A549 (cell line): ENCODE measurements at regions not wholly inside any gene's neighbourhood (a gene's known extent, or its start where the extent isn't known, plus 50 kb on each side); places are given as distances from the start of the nearest gene placed in this dataset.

Source experiments
- ATAC-seq, 2 experiments: fragments of 200-7000 bp in 1 of 2; fragments of >200 bp in 1 of 2; cut with Nextera tagmentation in 1 of 2; cut with Tn5 transposase in 1 of 2; 3 replicates each; pipeline versions ENCODE4 v1.8.0 to v1.9.1; 2018 to 2020; ENCODE audit warnings: mild to moderate bottlenecking in 1 of 2, moderate library complexity in 1 of 2
- CTCF ChIA-PET: fragments of 300-600 bp; sonication (Branson Sonifier 250); formaldehyde crosslinking; extraction: SDS; loops from one replicate; lab custom pipeline; 2021; ENCODE audit warnings: antibody characterized with exemption, inconsistent platforms; lab: Yijun Ruan, JAX
- POLR2A ChIA-PET: fragments of 350-600 bp; formaldehyde crosslinking; extraction: SDS; loops from one replicate; lab custom pipeline; 2021; ENCODE audit warnings: antibody characterized with exemption, inconsistent platforms; lab: Yijun Ruan, JAX
- DNase-seq, 2 experiments: peaks; one replicate each; pipeline versions ENCODE4 v3.0.0 to v3.0.0-alpha.2; 2011 to 2016; ENCODE audit warnings: low read depth in 1 of 2, low spot score in 1 of 2
- FAIRE-seq: peaks from 2 replicates; lab custom pipeline; 2011; peaks lifted over from hg19 to GRCh38; lab: Jason Lieb, UNC
- H3K27ac ChIP-seq, 2 experiments: fragments of >200 bp; sonication (Bioruptor Twin); formaldehyde crosslinking; 3 replicates each; pipeline ENCODE4 v1.5.1; 2016 to 2017
- H3K4me1 ChIP-seq: fragments of >200 bp; sonication (Bioruptor Twin); formaldehyde crosslinking; 3 replicates; pipeline ENCODE4 v1.6.1; 2016
- H3K4me2 ChIP-seq: fragments of >200 bp; sonication (Bioruptor Twin); formaldehyde crosslinking; 3 replicates; pipeline ENCODE4 v1.6.1; 2016
- H3K4me3 ChIP-seq: fragments of >200 bp; sonication (Bioruptor Twin); formaldehyde crosslinking; 3 replicates; pipeline ENCODE4 v1.5.1; 2016
- H3K9me3 ChIP-seq: fragments of >200 bp; sonication (Bioruptor Twin); formaldehyde crosslinking; 3 replicates; pipeline ENCODE4 v1.6.1; 2016
- BHLHE40 ChIP-seq: IDR thresholded peaks from 2 replicates; pipeline ENCODE4 v1.6.1; 2012; ENCODE audit warnings: low read depth, low read length, inconsistent platforms
- CBX2 ChIP-seq: fragments of 200-600 bp; sonication (generic); IDR thresholded peaks from 2 replicates; pipeline ENCODE4 v1.6.1; 2016; ENCODE audit warnings: low read depth, mild to moderate bottlenecking, borderline replicate concordance
- CHD4 ChIP-seq: fragments of 200-600 bp; sonication (generic); IDR thresholded peaks from 2 replicates; pipeline ENCODE4 v1.6.1; 2016; ENCODE audit warnings: antibody characterized with exemption, mild to moderate bottlenecking, borderline replicate concordance
- E2F6 ChIP-seq: IDR thresholded peaks from 2 replicates; pipeline ENCODE4 v1.6.1; 2012; ENCODE audit warnings: low read depth, borderline replicate concordance
- ELK1 ChIP-seq: fragments of 150-350 bp; IDR thresholded peaks from 2 replicates; pipeline ENCODE4 v1.6.1; 2014; ENCODE audit warnings: low read depth, mild to moderate bottlenecking, low read length
- ESRRA ChIP-seq: fragments of 150-350 bp; IDR thresholded peaks from 2 replicates; pipeline ENCODE4 v1.6.1; 2014; ENCODE audit warnings: mild to moderate bottlenecking, low read length, borderline replicate concordance
- FOSL2 ChIP-seq, 2 experiments: fragments of 450-650 bp in 1 of 2; fragments of >200 bp in 1 of 2; sonication (Bioruptor Twin) in 1 of 2; formaldehyde crosslinking; IDR thresholded peaks; 2 replicates each; pipeline versions ENCODE4 v1.5.0 to v1.6.1; 2016 to 2020; ENCODE audit warnings: mild to moderate bottlenecking in 1 of 2, moderate library complexity in 1 of 2
- FOXS1 ChIP-seq: fragments of 250-450 bp; sonication (Bioruptor Pico); IDR thresholded peaks from 2 replicates; pipeline ENCODE4 v1.5.0; 2020; ENCODE audit warnings: mild to moderate bottlenecking, moderate library complexity
- HDAC2 ChIP-seq: fragments of 200-600 bp; sonication (generic); IDR thresholded peaks from 2 replicates; pipeline ENCODE4 v1.6.1; 2016
- HEYL ChIP-seq: fragments of 250-450 bp; sonication (Bioruptor Pico); IDR thresholded peaks from 2 replicates; pipeline ENCODE4 v1.8.0; 2021; ENCODE audit warnings: mild to moderate bottlenecking, moderate library complexity
- HMGXB4 ChIP-seq: fragments of 250-450 bp; sonication (Bioruptor Pico); IDR thresholded peaks from 2 replicates; pipeline ENCODE4 v1.5.0; 2021; ENCODE audit warnings: mild to moderate bottlenecking, moderate library complexity, borderline replicate concordance
- HOXB13 ChIP-seq: fragments of 250-450 bp; sonication (Bioruptor Pico); IDR thresholded peaks from 2 replicates; pipeline ENCODE4 v1.5.0; 2020; ENCODE audit warnings: low read depth, mild to moderate bottlenecking, moderate library complexity
- HOXB5 ChIP-seq: fragments of 250-450 bp; sonication (Bioruptor Pico); IDR thresholded peaks from 2 replicates; pipeline ENCODE4 v1.5.0; 2020; ENCODE audit warnings: mild to moderate bottlenecking, moderate library complexity
- JUN ChIP-seq, 2 experiments: fragments of >200 bp; sonication (Bioruptor Twin); formaldehyde crosslinking; IDR thresholded peaks; 2 replicates in 1 of 2; 3 replicates in 1 of 2; pipeline ENCODE4 v1.6.1; 2016 to 2017
- KDM1A ChIP-seq: fragments of 200-600 bp; sonication (generic); IDR thresholded peaks from 2 replicates; pipeline ENCODE4 v1.6.1; 2016; ENCODE audit warnings: low read depth, mild to moderate bottlenecking
- NPAS2 ChIP-seq: fragments of 250-450 bp; sonication (Bioruptor Pico); IDR thresholded peaks from 2 replicates; pipeline ENCODE4 v1.8.0; 2022; ENCODE audit warnings: mild to moderate bottlenecking, moderate library complexity, borderline replicate concordance
- NR3C1 ChIP-seq: fragments of >200 bp; sonication (Bioruptor Twin); formaldehyde crosslinking; IDR thresholded peaks from 3 replicates; pipeline ENCODE4 v1.6.1; 2017
- PBX3 ChIP-seq: IDR thresholded peaks from 2 replicates; pipeline ENCODE4 v1.6.1; 2012
- RAD21 ChIP-seq, 2 experiments: fragments of >200 bp in 1 of 2; sonication (Bioruptor Twin) in 1 of 2; formaldehyde crosslinking in 1 of 2; IDR thresholded peaks in 1 of 2; conservative IDR thresholded peaks in 1 of 2; 2 replicates in 1 of 2; 3 replicates in 1 of 2; pipeline ENCODE4 v1.6.1; 2012 to 2018; ENCODE audit warnings: inconsistent platforms in 1 of 2
- RARB ChIP-seq: fragments of 250-450 bp; sonication (Bioruptor Pico); IDR thresholded peaks from 2 replicates; pipeline ENCODE4 v1.8.0; 2021; ENCODE audit warnings: mild to moderate bottlenecking, moderate library complexity
- RCOR1 ChIP-seq: fragments of 150-350 bp; IDR thresholded peaks from 2 replicates; pipeline ENCODE4 v1.6.1; 2014; ENCODE audit warnings: antibody characterized with exemption, low read length, low read depth
- RNF2 ChIP-seq: fragments of 200-600 bp; sonication (generic); IDR thresholded peaks from 2 replicates; pipeline ENCODE4 v1.6.1; 2016; ENCODE audit warnings: low read depth, mild to moderate bottlenecking, antibody characterized with exemption, moderate library complexity, borderline replicate concordance
- SMC3 ChIP-seq: fragments of >200 bp; sonication (Bioruptor Twin); formaldehyde crosslinking; IDR thresholded peaks from 3 replicates; pipeline ENCODE4 v1.6.1; 2018; ENCODE audit warnings: inconsistent platforms
- SREBF2 ChIP-seq: fragments of 450-650 bp; IDR thresholded peaks from 2 replicates; pipeline ENCODE4 v1.6.1; 2014; ENCODE audit warnings: mild to moderate bottlenecking, moderate library complexity
- TFCP2L1 ChIP-seq: fragments of 250-450 bp; sonication (Bioruptor Pico); IDR thresholded peaks from 2 replicates; pipeline ENCODE4 v1.5.0; 2021; ENCODE audit warnings: mild to moderate bottlenecking
- ZSCAN20 ChIP-seq: fragments of 250-450 bp; sonication (Bioruptor Pico); IDR thresholded peaks from 2 replicates; pipeline ENCODE4 v1.8.0; 2022; ENCODE audit warnings: mild to moderate bottlenecking, moderate library complexity
- WGBS: methylation state at CpG from one replicate; pipeline ENCODE4 v1.1.6; 2017; ENCODE audit errors: missing lambda C conversion rate; 5-methylcytosine and 5-hydroxymethylcytosine counted together

DNA sequence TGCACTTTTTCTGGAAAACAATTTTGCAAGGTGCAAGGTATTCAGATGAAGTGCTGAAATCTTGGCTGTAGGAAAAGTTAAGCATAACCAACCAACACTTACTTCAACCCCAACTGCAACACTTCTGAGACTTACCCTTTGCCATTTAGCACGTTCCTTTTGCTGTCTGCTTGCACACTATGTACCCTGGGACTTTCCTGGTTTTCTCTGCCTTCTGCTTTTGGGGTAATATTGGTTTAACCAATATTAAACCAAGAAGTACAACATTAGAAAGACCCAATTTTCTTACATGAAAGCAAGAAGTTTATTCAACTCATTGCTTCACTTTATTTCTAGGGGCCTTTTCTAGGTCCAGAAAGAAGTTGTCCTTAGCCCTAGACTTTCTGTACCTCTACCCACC lies 193.0 kb downstream of the HLX start (continued):
- no peak for TF ChIP-seq NR3C1
- no peak for TF ChIP-seq ELK1
- no peak for TF ChIP-seq PBX3

- no peak for ATAC-seq
- Histone ChIP-seq H3K27ac (no peak overlapping the region), H3K4me1 (no peaks in the 10 kb centered on the region; the same call in 2 of the 3 replicates), H3K9me3 (no peaks in the 10 kb centered on the region), H3K4me3 (no peak overlapping the region), H3K4me2 (no peak overlapping the region)
- DNase-seq: no peak
- TF ChIP-seq PBX3 (no peak), HOXB5 (no peak), RNF2 (no peak), JUN (IDR thresholded peaks at IDR 0.05) (no peak), TFCP2L1 (CRISPR knock-in tag) (no peak), ZSCAN20 (CRISPR knock-in tag) (no peak), CHD4 (no peak)
- no peak for FAIRE-seq
- WGBS: 64% methylated on average over 2 of the region's 2 CpGs
- ChIA-PET CTCF (interaction anchor here (0.6 kb wide), 1 partner anchor 151 kb away, joined by 3 read pairs; no protein-coding TSS in a partner anchor), POLR2A (no interaction called here)
These were observed 195.1 kb downstream of the HLX start for GRCh38 chr1:221074332-221074731.

DNA sequence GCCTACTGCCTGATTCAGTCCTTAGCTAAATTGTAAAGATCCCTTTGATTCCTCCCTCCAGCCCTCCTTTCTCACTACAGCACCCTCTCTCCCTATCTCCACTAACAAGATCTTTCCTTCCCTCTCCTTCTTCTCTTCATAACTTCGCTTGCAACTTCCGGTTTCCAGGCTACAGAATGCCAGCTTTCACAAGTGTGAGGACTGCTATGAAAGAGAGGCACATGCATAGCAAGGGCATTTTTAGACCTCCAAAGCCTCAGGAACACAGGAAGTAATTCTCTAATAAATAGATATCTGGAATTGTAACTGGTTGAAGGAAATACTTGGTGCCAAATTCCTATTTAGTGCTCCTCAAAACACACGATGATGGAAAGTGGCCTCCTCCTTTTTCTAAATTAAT lies 196.7 kb downstream of the HLX start:
- Histone ChIP-seq H3K27ac (no peak overlapping the region), H3K4me3 (no peak overlapping the region), H3K9me3 (no peaks in the 10 kb centered on the region), H3K4me2 (no peak overlapping the region), H3K4me1 (no peaks in the 10 kb centered on the region; the same call in 2 of the 3 replicates)
- DNase-seq (no peak), FAIRE-seq (no peak), ATAC-seq (no peak)
- no peak for TF ChIP-seq BHLHE40
- no peak for TF ChIP-seq SREBF2
- no peak for TF ChIP-seq RNF2
- TF ChIP-seq HEYL (CRISPR knock-in tag): no peak
- TF ChIP-seq SMC3: no peak
- TF ChIP-seq CHD4: no peak
- no peak for TF ChIP-seq ZSCAN20 (CRISPR knock-in tag)
- TF ChIP-seq JUN (IDR thresholded peaks at IDR 0.05): no peak
- TF ChIP-seq RCOR1: no peak
- CTCF ChIA-PET: no interaction called here
- POLR2A ChIA-PET: no interaction called here
- 45% methylated on average over 3 of the region's 3 CpGs for WGBS

DNA sequence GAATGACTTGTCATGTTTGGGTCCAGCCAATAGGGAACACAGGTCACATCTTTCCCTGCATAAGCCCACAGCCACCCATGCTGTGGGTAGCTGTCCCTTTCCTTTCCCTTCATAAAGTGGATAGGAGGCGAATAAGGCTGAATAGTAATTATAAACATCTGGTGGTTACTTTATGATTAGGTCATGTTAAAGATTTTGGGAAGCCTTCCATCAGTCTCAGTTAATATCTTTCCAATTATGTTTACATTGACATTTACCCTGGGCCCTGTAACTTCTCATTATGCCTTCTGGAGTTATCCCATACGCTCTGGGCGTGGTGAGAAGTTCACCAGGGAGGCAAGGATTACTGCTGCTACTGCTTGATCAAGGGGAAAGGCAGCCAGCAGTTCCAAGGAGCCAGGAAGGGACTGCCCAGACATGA lies 197.2 kb downstream of the HLX start:
- Histone ChIP-seq H3K4me2 (no peak overlapping the region), H3K9me3 (no peaks in the 10 kb centered on the region), H3K4me1 (no peaks in the 10 kb centered on the region; the same call in 2 of the 3 replicates), H3K4me3 (no peak overlapping the region), H3K27ac (no peak overlapping the region)
- POLR2A ChIA-PET: no interaction called here
- FAIRE-seq (no peak), ATAC-seq (no peak), DNase-seq (no peak)
- CTCF ChIA-PET: no interaction called here
- 66% methylated on average over 3 of the region's 3 CpGs for WGBS
- TF ChIP-seq ESRRA (no peak), FOSL2 (IDR thresholded peaks at IDR 0.05) (no peak), FOSL2 (CRISPR knock-in tag; IDR thresholded peaks at IDR 0.05) (no peak), HMGXB4 (CRISPR knock-in tag) (no peak), HOXB13 (CRISPR knock-in tag) (no peak), NPAS2 (CRISPR knock-in tag) (no peak), RAD21 (conservative IDR thresholded peaks at IDR 0.05 in 1 of 2, IDR thresholded peaks at IDR 0.05 in 1 of 2) (no peak), HDAC2 (no peak), FOXS1 (CRISPR knock-in tag) (no peak), KDM1A (no peak), ZSCAN20 (CRISPR knock-in tag) (no peak), E2F6 (no peak), TFCP2L1 (CRISPR knock-in tag) (no peak), RARB (CRISPR knock-in tag) (no peak), CBX2 (no peak)
